ENCODE measurements at regions not wholly inside any gene's neighbourhood (a gene's known extent, or its start where the extent isn't known, plus 50 kb on each side); places are given as distances from the start of the nearest gene placed in this dataset.

DNA sequence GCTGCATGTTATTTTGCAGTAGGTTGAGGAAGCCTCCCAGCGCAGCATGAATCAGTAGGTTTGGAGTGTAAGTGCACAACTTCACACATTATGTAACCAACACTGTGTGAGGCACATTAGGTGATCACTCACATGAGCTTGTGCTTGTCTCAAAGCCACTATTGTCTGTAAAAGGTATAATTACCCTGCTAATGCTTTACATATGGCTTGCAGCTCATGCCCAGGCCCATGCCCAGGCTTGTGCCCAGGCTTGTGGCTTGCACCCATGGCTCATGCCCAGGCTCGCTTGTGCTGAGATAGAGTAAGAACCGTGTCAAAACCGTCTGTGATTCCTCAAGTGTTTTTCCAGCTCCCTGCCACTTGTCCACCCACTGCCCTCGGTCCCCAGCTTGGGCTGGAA is 596.3 kb downstream of the LTN1 start (continued):
- TF ChIP-seq PYGO2 (tag; IDR thresholded peaks at IDR 0.05) (no peak), SMARCA5 (IDR thresholded peaks at IDR 0.05) (no peak), ATF1 (CRISPR knock-in tag; IDR thresholded peaks at IDR 0.05) (no peak), ATF1 (tag; IDR thresholded peaks at IDR 0.05) (no peak), TCF7L2 (IDR thresholded peaks at IDR 0.05; ENCODE audit: low read depth, low read length) (no peak), HDAC3 (IDR thresholded peaks at IDR 0.05; ENCODE audit: borderline replicate concordance, partially characterized antibody) (no peak), TOE1 (IDR thresholded peaks at IDR 0.05; ENCODE audit: borderline replicate concordance) (no peak), TOE1 (CRISPR knock-in tag; IDR thresholded peaks at IDR 0.05; ENCODE audit: borderline replicate concordance, low read depth) (no peak), SIX5 (IDR thresholded peaks at IDR 0.05; ENCODE audit: borderline replicate concordance in 1 of 2, insufficient read depth in 1 of 2, low read depth in 1 of 2, low read length in 2 of 2) (no peak), CBFA2T3 (IDR thresholded peaks at IDR 0.05) (no peak), SMAD2 (IDR thresholded peaks at IDR 0.05; ENCODE audit: low read depth, low read length) (no peak), COPS2 (conservative IDR thresholded peaks at IDR 0.05) (no peak)

DNA sequence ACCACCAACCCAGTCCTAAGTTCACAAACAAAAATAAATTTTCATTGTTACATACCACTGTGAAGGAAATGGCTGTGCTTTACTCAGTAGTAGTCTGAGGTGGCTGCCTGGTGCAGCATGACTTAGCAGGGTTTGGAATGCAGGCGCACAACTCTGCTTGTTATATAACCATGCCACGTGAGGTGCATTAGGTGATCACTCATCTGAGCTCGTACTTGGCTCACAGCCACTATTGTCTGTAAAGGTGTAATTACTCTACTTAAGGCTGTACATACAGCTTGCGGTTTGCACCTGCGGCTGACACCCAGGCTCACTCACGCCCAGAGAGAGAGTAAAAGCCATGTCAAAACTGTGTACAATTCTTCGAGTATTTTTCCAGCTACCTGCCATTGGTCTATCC is 599.4 kb downstream of the LTN1 start:
- POLR2A ChIA-PET, result no interaction called here
- Histone ChIP-seq H3K27me3 (ENCODE audit: control insufficient read depth in 2 of 2, insufficient read depth in 2 of 2, low read length in 2 of 2) (no peaks in the 10 kb centered on the region), H3K36me3 (ENCODE audit: control insufficient read depth, insufficient read depth, low read length) (no peaks in the 10 kb centered on the region), H4K20me1 (replicated peaks; ENCODE audit: control insufficient read depth, insufficient read depth, low read length) (no peaks in the 10 kb centered on the region), H3K4me3 (no peak overlapping the region), H3K4me1 (replicated peaks in 1 of 2; ENCODE audit: control insufficient read depth in 2 of 2, insufficient read depth in 2 of 2, low read length in 2 of 2) (no peaks in the 10 kb centered on the region), H3K27ac (ENCODE audit: extremely low read depth, low read depth, low read length) (no peak overlapping the region), H3K9me3 (replicated peaks; ENCODE audit: control insufficient read depth, insufficient read depth, low read depth, low read length) (no peaks in the 10 kb centered on the region; the same call in 1 of the 2 replicates), H3K4me2 (ENCODE audit: insufficient read depth, low read length) (no peak overlapping the region), H3K9ac (ENCODE audit: insufficient read depth in 1 of 2, low read depth in 2 of 2, low read length in 2 of 2) (no peak overlapping the region), H2AFZ (ENCODE audit: low read depth, low read length) (no peak overlapping the region), H3K9me1 (ENCODE audit: control insufficient read depth, insufficient read depth, low read length) (no peaks in the 10 kb centered on the region), H3K79me2 (ENCODE audit: control insufficient read depth, insufficient read depth, low read length) (no peaks in the 10 kb centered on the region)
- DNase-seq (ENCODE audit: extremely low read depth in 1 of 4, low spot score in 3 of 4) (no peak), ATAC-seq (no peak), FAIRE-seq (no peak)
- in situ Hi-C loops (cut with MboI), result no loop called here
- intact Hi-C loops (cut with micrococcal nuclease), result no loop called here
- TF ChIP-seq ZFP30 (CRISPR knock-in tag; IDR thresholded peaks at IDR 0.05; ENCODE audit: borderline replicate concordance), result no peak
- no peak for TF ChIP-seq ZNF274 (IDR thresholded peaks at IDR 0.05; ENCODE audit: borderline replicate concordance, low read depth, low read length)
- TF ChIP-seq XRCC3 (IDR thresholded peaks at IDR 0.05), result no peak
- no peak for TF ChIP-seq ZNF12 (CRISPR knock-in tag; IDR thresholded peaks at IDR 0.05)
- TF ChIP-seq, protein P1, sequence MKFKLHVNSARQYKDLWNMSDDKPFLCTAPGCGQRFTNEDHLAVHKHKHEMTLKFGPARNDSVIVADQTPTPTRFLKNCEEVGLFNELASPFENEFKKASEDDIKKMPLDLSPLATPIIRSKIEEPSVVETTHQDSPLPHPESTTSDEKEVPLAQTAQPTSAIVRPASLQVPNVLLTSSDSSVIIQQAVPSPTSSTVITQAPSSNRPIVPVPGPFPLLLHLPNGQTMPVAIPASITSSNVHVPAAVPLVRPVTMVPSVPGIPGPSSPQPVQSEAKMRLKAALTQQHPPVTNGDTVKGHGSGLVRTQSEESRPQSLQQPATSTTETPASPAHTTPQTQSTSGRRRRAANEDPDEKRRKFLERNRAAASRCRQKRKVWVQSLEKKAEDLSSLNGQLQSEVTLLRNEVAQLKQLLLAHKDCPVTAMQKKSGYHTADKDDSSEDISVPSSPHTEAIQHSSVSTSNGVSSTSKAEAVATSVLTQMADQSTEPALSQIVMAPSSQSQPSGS (CRISPR knock-in tag; IDR thresholded peaks at IDR 0.05), result no peak
- TF ChIP-seq FOXK1 (CRISPR knock-in tag; IDR thresholded peaks at IDR 0.05; ENCODE audit: borderline replicate concordance), result no peak
- no peak for TF ChIP-seq GABPB1 (CRISPR knock-in tag; IDR thresholded peaks at IDR 0.05)
- no peak for TF ChIP-seq KLF6 (CRISPR knock-in tag; IDR thresholded peaks at IDR 0.05; ENCODE audit: borderline replicate concordance)
- TF ChIP-seq MBD2 (IDR thresholded peaks at IDR 0.05; ENCODE audit: borderline replicate concordance, low read depth), result no peak
- TF ChIP-seq, protein P2, sequence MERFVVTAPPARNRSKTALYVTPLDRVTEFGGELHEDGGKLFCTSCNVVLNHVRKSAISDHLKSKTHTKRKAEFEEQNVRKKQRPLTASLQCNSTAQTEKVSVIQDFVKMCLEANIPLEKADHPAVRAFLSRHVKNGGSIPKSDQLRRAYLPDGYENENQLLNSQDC (CRISPR knock-in tag; IDR thresholded peaks at IDR 0.05), result no peak
- TF ChIP-seq, protein P3, sequence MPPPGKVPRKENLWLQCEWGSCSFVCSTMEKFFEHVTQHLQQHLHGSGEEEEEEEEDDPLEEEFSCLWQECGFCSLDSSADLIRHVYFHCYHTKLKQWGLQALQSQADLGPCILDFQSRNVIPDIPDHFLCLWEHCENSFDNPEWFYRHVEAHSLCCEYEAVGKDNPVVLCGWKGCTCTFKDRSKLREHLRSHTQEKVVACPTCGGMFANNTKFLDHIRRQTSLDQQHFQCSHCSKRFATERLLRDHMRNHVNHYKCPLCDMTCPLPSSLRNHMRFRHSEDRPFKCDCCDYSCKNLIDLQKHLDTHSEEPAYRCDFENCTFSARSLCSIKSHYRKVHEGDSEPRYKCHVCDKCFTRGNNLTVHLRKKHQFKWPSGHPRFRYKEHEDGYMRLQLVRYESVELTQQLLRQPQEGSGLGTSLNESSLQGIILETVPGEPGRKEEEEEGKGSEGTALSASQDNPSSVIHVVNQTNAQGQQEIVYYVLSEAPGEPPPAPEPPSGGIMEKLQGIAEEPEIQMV (tag; conservative IDR thresholded peaks at IDR 0.05; ENCODE audit: low read depth), result no peak
- TF ChIP-seq CBFA2T3 (IDR thresholded peaks at IDR 0.05), result no peak
- CTCF ChIA-PET (ENCODE audit: low intra/inter-chr PET ratio), result no interaction called here
- 0% methylated on average over 7 of the region's 7 CpGs for WGBS (ENCODE audit: insufficient coverage, low coverage, missing lambda C conversion rate)
- no TSS peak for BruUV-seq (replicated peaks)
